ENCODE measurements at regions not wholly inside any gene's neighbourhood (a gene's known extent, or its start where the extent isn't known, plus 50 kb on each side); places are given as distances from the start of the nearest gene placed in this dataset.
"Not testable (repeated sequence)": the region's sequence is repeated elsewhere in the genome, so short reads cannot be mapped to it uniquely, and the experiment has no call there.

DNA sequence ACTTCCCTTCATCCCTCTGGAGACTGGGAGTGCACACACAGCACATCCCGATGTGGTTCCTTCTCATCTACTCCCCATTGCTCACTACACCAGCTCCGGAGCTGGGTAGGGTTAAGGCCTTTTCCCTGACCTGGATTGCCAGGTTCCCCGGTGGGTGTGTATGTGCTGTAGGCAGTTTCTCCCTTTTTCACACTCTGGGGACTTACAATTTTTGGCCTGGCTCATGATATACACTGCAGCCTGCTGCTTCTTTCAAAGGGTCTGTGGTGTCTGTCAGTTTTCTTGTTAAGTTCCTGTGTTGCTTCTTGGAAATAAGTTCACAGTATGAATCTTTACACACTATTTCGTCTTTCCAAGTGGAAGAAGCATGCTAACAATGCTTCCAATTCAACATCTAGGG lies 405.5 kb downstream of the UTRN start:
- DNase-seq, result no peak

DNA sequence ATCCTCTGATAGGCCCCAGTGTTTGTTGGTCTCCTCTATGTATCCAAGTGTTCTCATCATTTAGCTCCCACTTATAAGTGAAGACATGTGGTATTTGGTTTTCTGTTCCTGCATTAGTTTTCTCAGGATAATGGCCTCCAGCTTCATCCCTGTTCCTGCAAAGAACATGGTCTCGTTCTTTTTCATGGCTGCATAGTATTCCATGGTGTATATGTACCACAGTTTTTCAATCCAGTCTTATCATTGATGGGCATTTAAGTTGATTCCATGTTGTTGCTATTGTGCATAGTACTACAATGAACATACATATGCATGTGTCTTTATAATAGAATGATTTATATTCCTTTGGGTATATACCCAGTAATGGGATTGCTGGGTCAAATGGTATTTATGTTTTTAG lies 406.9 kb downstream of the UTRN start:
- not testable (repeated sequence) for DNase-seq

DNA sequence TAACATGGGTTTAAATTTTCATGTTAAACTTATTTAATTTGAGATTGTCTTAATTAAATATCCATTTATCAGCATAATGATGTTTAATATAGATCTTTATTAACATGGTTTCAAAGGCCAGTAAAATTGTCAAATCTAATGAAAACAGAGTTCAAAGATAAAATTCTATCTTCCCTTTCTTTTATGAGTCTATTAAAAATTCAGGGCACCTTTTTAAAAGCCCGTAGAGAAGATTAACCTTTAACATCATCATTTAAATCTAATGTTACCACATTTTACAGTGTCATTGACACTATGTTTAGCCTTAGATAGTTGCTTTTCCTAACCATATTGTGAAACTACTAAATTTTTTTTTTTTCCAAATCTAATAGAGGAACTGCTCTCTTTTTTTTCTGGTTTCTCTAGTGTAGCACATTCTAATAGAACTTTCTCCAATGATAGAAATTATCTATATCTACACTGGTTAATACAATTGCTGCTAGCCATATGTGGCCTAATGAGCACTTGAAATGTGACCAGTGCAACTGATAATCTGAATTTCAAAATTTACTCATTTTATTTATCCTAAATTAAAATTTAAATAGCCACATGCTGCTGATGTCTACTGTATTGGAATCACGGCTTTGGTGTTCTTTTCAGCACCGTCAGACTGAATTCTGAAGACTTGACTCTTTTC lies 410.9 kb downstream of the UTRN start:
- DNase-seq, result no peak

DNA sequence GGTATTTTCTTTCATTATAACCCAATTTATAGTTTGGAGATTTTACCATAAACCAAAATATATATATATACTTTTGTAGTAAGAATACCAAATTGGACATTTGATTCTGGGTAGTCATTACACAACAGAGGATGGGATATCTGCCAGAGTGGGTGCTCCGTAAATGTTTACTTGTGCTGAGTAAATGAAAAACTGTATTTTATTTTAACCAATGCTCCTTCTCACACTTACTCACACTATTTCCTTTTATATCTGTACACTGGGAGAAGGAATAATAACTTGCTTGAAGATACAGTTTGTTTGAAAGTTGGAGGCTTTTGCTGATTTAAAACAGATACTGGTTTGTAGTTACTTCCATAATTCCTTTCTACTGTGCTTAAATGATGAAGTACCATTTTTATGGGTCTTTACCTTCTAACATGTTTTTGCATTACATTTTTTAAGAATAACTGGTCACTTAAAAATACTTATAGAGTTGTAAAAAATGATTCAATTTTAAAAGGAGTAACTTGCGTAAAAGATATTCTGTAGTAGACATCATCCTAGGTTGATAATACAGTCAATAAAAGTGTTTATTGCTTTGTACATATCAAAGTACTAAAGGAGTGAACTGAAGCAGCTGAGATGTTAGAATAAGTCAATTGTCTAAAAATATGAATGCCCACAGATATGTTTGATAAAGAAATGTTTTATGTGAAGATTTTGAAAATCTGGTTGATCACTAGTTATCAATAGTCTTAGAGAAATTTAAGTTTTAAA lies 411.7 kb downstream of the UTRN start:
- no peak for DNase-seq

DNA sequence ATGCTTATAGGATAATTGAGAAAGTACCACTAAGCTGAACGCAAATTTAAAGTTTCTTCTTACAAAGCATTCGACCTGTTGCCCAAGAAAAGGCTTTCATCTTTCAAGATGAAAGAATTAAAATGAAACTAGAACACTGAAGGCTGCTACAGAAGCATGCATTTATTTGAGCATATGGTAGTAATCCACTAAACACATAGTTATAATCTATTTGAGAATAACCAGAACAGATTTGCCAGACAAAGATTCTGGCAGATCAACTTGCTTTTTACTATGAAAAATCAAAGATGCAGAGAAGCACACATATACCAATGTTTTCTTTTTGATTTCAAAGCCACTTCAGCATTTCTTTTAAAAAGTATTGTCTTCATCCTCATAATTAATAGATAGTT lies 412.2 kb downstream of the UTRN start:
- DNase-seq, result no peak

DNA sequence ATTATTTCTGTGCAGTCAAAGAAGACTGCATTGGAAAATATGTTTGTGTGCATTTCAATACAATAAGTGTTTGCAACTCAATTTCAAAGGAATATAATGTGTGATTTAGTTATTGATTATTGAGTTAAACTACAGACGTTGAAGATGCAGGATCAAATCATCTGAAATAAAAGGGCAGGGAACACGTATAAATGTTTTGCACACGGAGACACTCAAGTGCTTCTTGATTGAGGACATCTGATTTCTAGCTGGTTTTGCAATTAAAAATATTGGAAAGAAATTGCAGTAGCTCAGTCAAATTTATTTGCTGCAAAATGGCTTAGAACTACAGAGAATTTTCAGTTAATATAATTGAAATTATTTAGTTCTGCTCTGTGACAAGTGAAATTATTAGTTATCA lies 412.7 kb downstream of the UTRN start:
- no peak for DNase-seq

DNA sequence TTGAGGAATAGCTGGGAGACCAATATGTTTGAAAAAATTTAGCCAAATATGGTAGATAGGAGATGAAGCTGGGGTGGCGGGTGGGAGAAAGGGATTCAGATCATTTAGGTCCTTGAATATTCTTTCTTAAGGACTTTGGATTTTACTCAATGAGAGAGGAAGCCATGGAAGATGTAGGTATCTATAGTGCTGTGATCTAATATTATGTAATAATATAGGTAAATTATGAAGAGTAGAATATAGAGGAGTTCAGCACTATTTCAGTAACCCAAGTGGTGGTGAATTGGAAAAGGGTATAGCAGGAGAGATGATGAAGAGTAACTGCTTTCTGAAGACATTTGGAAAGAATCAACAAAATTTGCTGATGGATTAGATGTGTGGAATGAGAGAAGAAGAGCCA lies 417.6 kb downstream of the UTRN start:
- DNase-seq, result no peak

DNA sequence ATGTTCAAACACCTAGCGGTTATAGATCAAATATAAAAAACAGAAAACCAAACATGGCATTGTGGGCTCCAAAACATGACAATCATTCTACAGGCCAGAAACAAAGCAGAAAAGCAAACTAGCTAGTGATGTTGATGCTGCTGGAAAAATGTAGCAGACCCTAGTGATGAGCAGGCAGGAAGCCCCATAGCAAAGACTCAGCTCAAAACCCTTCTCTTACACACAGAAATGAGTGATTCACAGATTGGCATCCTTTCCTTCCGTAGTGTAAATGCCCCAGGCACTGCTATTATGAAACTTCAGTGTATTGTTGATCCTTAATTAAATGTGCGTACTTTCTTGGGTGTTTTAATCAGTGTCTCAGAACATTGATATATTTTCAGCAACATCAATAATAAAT lies 425.1 kb downstream of the UTRN start:
- peak; percentile 83 for DNase-seq

DNA sequence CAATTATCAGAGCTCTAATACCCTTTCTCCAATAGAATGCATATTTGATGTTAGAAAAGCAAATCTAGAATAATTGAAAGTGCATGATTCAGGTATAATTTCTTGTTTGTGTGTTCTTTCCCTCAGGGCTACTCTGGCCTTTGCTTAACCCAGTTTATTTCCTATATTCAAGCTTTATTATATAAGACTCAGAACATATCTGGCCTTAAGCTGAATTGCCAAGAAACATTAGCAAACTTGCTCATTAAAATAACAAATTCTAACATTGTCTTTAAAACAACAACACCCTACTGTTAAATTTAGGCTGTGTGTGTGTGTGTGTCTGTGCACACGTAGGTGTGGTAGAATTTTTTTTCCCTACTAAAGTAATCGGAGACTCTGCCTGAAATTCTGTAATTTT lies 426.5 kb downstream of the UTRN start:
- no peak for DNase-seq

DNA sequence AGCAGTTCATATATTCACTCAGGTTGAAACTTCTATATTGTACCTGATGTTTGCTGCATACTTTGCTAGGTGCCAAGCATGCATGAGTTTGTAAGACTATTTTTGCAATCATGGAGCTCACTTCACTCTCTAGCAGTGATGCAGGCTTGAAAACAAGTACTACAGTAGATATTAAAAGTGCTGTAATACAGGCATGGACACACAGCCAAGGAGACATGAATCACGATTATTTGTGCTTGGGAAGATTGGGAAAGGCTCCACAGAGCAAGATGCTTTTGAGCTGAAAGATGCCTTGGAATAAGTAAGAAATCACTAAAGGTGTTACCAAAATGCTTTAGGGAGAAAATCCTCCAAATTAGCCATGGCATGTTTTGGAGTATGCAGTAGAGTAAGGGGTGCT lies 427.4 kb downstream of the UTRN start:
- DNase-seq, result no peak

DNA sequence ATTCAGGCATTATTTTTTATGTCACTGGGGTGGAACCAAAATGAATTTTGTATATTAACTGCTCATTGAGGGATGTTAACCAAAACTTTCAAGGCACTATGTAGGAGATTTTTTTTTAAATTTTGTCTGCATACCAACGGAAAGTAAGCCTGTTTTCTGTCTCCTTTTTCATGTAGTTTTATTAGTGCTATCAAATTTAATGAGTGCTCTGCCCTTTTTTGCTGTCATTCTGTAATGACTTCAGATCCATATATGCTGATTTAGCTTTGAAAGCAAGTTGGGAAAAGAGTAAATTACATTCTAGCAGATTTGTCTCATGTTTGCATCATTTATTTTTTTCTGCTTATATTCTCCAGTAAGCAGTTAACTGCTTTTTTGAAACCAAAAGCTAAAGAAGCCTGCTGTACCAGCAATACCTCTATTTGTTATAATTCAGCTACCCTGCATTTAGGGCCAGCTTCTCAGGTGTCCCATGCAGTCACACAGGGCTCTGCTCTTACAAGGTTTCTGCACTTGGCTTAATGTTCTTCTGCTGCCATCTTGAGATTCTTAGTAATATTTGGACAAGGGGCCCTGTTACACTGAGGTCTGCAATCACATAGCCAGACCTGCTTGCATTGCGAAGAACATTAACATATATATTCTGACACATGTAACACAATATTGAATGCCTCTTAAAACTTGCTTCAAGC lies 429.0 kb downstream of the UTRN start:
- no peak for DNase-seq

DNA sequence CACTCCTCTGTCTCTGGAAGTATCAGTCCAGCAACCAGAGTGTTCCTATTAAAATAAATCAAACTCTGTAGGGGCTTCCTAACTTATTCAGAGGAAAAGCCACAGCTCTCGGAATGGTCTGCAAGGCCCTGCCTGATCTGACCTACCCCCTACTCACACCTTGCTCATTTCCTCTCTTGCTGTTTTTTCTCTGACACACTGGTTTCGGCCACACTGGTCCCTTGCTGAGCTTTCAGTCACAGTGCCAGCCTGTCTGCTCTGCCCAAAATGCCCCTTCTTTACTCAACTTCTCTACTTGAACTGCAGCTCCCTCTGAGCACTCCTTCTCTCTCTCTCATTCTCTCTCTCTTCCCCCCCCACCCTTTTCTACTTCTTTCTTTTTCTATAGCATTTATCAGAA lies 430.2 kb downstream of the UTRN start:
- DNase-seq, result no peak

DNA sequence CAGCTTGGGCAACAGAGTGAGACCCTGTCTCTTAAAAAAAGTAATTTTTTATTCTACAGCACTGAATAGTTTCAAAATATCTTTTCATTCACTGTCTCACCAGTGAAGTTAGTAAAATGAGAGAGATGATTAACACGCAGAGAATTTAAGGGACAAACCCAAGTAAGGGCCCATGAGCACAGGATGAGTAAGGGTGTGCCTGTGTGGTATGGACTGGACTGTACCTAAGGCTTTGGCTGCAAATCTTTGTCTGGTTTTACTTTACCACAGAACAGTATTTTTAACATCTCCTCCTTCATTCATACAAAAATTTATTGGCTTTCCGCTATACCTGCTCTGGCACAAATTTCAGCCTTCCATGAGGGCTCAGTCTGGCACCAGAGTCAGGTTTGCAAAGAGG lies 433.3 kb downstream of the UTRN start:
- DNase-seq, result peak; percentile 20

DNA sequence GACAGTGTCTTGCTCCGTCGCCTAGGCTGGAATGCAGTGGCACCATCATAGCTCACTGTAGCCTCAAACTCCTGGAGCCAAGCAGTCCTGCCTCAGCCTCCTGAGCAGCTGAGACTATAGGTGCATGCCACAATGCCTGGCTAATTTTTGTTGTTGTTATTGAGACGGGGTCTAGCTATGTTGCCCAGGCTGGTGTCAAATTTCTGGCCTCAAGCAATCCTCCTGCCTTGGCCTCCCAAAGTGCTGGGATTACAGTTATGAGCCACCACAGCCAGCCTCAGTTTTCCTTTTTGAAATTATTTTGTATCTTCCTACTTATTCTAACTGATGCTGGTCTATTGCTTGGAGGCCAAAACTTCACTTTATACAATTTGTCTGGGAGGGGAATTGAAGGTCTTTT lies 436.1 kb downstream of the UTRN start:
- DNase-seq, result no peak

DNA sequence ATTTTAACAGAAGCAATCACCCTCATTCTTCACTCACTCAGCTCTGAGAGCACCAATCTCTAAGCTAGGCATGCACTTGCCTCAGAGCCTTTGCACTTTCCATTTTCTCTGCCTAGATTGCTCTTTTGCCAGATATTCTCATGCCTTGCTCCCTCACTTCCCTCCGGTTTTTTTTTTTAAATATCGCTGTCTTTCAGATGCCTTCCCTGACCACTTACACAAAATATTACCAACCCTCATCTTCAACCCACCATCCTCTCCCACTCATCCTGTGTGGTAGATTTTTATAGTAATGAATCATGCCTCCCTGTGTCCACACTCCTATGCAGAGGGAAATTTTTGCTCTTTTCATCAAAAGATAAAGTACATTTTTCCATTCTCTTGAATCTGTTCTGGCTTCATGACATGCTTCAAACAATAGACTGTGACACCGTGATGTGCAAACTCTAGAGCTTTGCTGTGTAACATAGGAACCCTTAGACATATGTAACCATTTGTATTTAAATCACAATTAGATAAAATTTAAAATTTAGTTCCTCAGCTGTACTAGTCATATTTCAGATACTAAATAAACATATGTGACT lies 437.1 kb downstream of the UTRN start:
- DNase-seq, result peak; percentile 43

DNA sequence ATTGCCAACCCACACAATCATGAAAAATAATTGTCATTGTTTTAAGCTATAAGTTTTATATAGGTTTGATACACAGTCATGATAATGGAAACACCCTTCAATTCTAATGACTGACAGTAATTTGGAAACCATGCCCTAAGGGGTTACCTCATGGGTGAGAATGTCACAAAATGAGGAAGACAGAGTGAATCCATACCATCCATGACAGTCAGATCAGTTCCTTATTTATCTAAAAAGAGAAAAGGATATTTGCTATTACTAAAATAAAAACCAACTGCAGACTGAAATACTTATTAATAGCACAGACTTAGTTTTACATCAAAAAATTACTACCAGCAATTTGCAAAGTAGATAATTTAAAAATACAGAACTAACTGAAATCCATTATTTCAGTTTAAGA lies 437.8 kb downstream of the UTRN start:
- DNase-seq, result no peak

DNA sequence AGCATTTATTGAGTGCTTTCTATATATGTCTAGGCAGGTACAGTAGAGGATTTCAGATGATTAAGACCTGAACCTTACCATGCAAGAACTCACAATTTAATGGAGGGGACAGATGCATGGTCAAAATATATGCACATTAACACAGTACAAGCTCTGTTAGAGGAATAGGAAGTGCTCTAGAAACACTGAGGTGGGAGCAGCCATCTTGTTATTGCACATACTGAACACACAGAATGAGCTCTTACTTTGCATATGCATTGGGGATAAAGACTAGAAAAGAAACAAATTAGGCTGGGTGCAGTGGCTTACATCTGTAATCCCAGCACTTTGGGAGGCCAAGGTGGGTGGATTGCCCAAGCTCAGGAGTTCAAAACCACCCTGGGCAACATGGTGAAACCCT lies 438.3 kb downstream of the UTRN start:
- DNase-seq, result no peak

DNA sequence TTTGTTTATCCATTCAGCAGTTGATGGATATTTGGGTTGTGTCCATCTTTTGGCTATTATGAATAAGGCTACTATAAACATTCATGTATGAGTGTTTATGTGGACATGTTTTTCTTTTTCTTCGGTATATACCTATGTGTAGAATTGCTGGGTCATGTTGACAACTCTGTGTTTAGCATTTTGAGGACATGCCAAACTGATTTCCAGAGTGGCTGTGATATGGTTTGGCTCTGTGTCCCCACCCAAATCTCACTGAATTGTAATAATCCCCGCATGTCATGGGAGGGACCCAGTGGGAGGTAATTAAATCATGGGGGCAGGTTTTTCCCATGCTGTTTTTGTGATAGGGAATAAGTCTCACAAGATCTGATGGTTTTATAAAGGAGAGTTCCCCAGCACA lies 439.7 kb downstream of the UTRN start:
- DNase-seq, result no peak

DNA sequence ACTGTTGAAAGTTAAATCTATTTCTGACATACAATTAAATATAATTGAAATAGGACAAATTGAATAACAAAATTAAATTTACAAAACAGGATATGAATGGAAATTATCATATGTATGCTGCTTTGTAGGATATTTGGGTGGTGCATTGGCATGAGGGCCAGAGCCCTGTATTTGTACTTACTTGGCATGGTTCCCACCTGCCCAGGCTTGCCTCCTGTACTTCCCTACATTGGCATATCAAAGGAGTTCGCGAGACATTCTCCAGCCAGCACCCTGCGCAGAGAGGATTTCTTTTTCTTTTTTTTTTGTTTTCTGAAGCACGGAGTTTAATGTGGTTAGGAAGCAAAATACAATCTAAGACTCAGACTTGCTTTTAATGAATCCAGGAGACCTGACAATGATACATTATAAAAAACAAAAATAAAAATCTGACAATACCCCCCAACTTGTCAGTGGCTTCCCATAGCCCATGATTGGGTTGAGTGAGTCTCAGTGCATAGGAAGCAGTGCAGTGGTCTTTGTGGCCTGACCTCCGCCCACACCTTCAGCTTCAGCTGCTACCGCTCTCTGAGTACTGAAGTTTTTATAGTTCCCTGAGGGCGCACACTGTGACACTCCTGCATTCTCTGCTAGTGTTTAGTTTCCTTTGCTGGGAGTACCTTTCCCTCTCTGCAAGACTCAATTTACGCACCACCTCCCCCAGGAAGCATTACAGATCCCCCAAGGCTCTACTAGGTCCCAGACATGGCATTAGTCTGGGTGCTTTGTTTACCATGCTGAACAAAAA lies 440.8 kb downstream of the UTRN start:
- no peak for DNase-seq

DNA sequence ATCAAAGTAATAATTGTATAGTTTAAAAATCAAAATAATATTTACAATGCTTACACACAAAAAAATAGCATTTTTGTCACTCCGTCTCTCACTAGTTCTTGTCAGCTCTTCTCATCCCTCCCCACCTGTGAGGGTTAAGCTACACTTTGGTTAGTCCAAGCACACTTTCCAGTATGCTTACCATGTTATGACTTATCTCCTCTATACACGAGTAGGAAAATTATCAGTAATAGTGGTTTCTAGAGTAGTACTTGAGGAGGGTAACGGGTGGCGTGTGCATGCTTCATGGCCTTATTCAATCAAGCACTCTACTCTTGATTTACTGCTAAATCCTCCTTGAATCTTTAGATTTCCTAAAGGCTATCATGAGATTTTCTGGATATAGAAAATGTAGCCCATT lies 443.7 kb downstream of the UTRN start:
- DNase-seq, result no peak

DNA sequence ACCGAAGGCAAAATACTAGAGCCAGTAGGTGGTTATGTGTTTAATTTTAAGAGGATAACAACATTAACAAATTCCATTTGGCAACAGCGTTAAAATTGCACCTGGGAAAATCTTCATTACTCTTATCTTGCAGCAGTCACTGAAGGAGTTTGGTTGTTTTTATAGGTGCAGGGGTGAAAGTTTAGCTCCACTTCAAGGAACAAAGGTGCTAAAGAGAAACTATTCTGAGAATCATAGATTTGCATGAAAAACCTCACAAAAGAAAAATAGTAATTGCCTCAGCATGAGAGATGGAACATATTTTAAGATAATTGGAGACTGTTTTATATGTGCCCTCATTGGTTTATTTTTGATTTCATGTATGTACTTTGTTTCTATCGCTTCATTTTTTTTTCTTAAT lies 444.4 kb downstream of the UTRN start:
- no peak for DNase-seq

DNA sequence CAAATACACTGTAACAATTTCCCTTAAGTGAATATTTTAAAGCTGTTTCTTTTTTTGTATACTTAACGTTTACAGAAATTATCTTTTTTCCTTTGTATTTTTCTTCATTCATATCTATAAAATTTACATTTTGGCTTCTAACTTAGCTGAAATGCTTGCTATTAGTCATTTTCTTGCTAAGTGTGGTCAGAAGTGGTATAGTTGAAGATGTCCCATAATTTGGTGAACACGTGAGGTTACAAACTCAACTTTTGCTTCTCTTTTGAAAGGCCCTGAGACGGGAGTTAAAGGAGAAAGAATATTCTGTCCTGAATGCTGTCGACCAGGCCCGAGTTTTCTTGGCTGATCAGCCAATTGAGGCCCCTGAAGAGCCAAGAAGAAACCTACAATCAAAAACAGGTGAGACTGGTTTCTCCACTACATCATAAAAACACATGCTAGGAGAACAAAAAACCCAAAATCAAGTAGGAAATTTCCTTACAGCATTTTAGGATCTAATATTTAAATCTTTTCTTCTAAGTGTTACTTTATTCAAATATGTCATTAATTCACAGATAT lies 445.0 kb downstream of the UTRN start:
- no peak for DNase-seq

DNA sequence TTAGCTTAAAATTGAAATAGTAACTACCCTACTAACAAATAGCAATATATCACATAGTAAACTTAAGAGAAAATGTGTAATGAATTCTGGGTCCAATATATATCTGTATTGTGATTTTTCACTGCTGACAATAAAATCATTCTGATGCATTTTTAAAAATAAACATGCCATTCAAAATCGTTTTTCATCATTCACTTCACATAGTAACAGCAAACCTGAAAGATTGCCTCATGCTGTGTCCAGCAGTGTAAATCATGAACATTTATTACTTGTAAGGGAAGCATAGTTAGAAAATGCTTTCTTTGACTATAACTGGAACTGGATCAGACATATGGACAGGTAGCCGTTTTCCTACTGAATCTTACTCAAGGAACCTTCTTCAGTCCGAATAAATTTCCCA lies 446.1 kb downstream of the UTRN start:
- no peak for DNase-seq

Measured in NCI-H226 (cell line).